ENCODE measurements at regions not wholly inside any gene's neighbourhood (a gene's known extent, or its start where the extent isn't known, plus 50 kb on each side); places are given as distances from the start of the nearest gene placed in this dataset.

GRCh38 chr2:228466851-228467250, 285.4 kb upstream of the SPHKAP start:
- no peak for DNase-seq (ENCODE audit: low spot score)
- no CpG with 5 or more reads among the region's 2 CpGs for WGBS, 2 donors (ENCODE audit: extremely low coverage in 2 of 2, insufficient read length in 2 of 2, insufficient replicate concordance in 1 of 2)

GRCh38 chr2:228465408-228465807, 283.9 kb upstream of the SPHKAP start:
- Histone ChIP-seq H2AFZ (ENCODE audit: low read length) (no peak overlapping the region), H3K27me3 (ENCODE audit: control insufficient read depth in 3 of 3, insufficient read depth in 3 of 3, low read depth in 1 of 3, low read length in 3 of 3) (no peaks in the 10 kb centered on the region), H2BK120ac (ENCODE audit: low read depth, low read length) (no peak overlapping the region), H3K23ac (ENCODE audit: low read depth, low read length, poor library complexity) (no peak overlapping the region), H3K4me2 (ENCODE audit: insufficient read depth, low read length, poor library complexity, severe bottlenecking) (no peak overlapping the region), H3K18ac (ENCODE audit: low read length) (no peak overlapping the region), H3K79me1 (ENCODE audit: low read depth, low read length) (no peaks in the 10 kb centered on the region), H3K4me3 (ENCODE audit: low read length in 2 of 2) (no peak overlapping the region), H3K27ac (replicated peaks; ENCODE audit: low read length) (no peak overlapping the region), H4K91ac (ENCODE audit: low read depth, low read length, poor library complexity) (no peak overlapping the region), H2BK15ac (ENCODE audit: low read length) (no peak overlapping the region), H3K14ac (ENCODE audit: low read length) (no peak overlapping the region), H3K9me3 (replicated peaks in 1 of 2; ENCODE audit: control insufficient read depth in 2 of 2, insufficient read depth in 1 of 2, low read depth in 1 of 2, low read length in 2 of 2) (no peaks in the 10 kb centered on the region), H4K8ac (ENCODE audit: low read depth, low read length) (no peak overlapping the region), H3K4me1 (ENCODE audit: control insufficient read depth in 2 of 2, insufficient read depth in 1 of 2, low read depth in 1 of 2, low read length in 2 of 2) (no peaks in the 10 kb centered on the region), H2BK5ac (ENCODE audit: low read length) (no peak overlapping the region), H2BK12ac (ENCODE audit: low read length) (no peak overlapping the region), H3K36me3 (replicated peaks in 1 of 2; ENCODE audit: control insufficient read depth in 2 of 2, insufficient read depth in 2 of 2, low read length in 2 of 2) (no peaks in the 10 kb centered on the region), H2AK5ac (ENCODE audit: low read depth, low read length) (no peak overlapping the region), H3K4ac (ENCODE audit: low read length) (no peak overlapping the region), H3K9ac (ENCODE audit: low read depth, low read length, poor library complexity) (no peak overlapping the region)
- no CpG with 5 or more reads among the region's 4 CpGs for WGBS, 2 donors (ENCODE audit: extremely low coverage in 2 of 2, insufficient read length in 2 of 2, insufficient replicate concordance in 1 of 2)
- DNase-seq (ENCODE audit: low spot score) = no peak

More at GRCh38 chr2:228466851-228467250, 285.4 kb upstream of the SPHKAP start:
- Histone ChIP-seq H2AK5ac (ENCODE audit: low read depth, low read length) (no peak overlapping the region), H2BK15ac (ENCODE audit: low read length) (no peak overlapping the region), H3K79me1 (ENCODE audit: low read depth, low read length) (no peaks in the 10 kb centered on the region), H3K4me2 (ENCODE audit: insufficient read depth, low read length, poor library complexity, severe bottlenecking) (no peak overlapping the region), H3K9ac (ENCODE audit: low read depth, low read length, poor library complexity) (no peak overlapping the region), H3K9me3 (replicated peaks in 1 of 2; ENCODE audit: control insufficient read depth in 2 of 2, insufficient read depth in 1 of 2, low read depth in 1 of 2, low read length in 2 of 2) (no peaks in the 10 kb centered on the region), H2BK5ac (ENCODE audit: low read length) (no peak overlapping the region), H3K4me1 (ENCODE audit: control insufficient read depth in 2 of 2, insufficient read depth in 1 of 2, low read depth in 1 of 2, low read length in 2 of 2) (no peaks in the 10 kb centered on the region), H3K27me3 (ENCODE audit: control insufficient read depth in 3 of 3, insufficient read depth in 3 of 3, low read depth in 1 of 3, low read length in 3 of 3) (no peaks in the 10 kb centered on the region), H3K18ac (ENCODE audit: low read length) (no peak overlapping the region), H2AFZ (ENCODE audit: low read length) (no peak overlapping the region), H2BK120ac (ENCODE audit: low read depth, low read length) (no peak overlapping the region), H3K14ac (ENCODE audit: low read length) (no peak overlapping the region), H3K4ac (ENCODE audit: low read length) (no peak overlapping the region), H3K27ac (replicated peaks; ENCODE audit: low read length) (no peak overlapping the region), H4K8ac (ENCODE audit: low read depth, low read length) (no peak overlapping the region), H3K23ac (ENCODE audit: low read depth, low read length, poor library complexity) (no peak overlapping the region), H4K91ac (ENCODE audit: low read depth, low read length, poor library complexity) (no peak overlapping the region), H3K36me3 (replicated peaks in 1 of 2; ENCODE audit: control insufficient read depth in 2 of 2, insufficient read depth in 2 of 2, low read length in 2 of 2) (no peaks in the 10 kb centered on the region), H2BK12ac (ENCODE audit: low read length) (no peak overlapping the region), H3K4me3 (ENCODE audit: low read length in 2 of 2) (no peak overlapping the region)

GRCh38 chr2:228458364-228458763, 276.9 kb upstream of the SPHKAP start:
- no peak overlapping the region for H3K27ac ChIP-seq (replicated peaks; ENCODE audit: low read length)
- H3K4me1 ChIP-seq (ENCODE audit: control insufficient read depth in 2 of 2, insufficient read depth in 1 of 2, low read depth in 1 of 2, low read length in 2 of 2) = no peaks in the 10 kb centered on the region
- no peak overlapping the region for H3K4ac ChIP-seq (ENCODE audit: low read length)
- DNase-seq (ENCODE audit: low spot score) = no peak
- H3K27me3 ChIP-seq (ENCODE audit: control insufficient read depth in 3 of 3, insufficient read depth in 3 of 3, low read depth in 1 of 3, low read length in 3 of 3) = no peaks in the 10 kb centered on the region
- no peak overlapping the region for H2BK5ac ChIP-seq (ENCODE audit: low read length)
- no peak overlapping the region for H3K4me3 ChIP-seq (ENCODE audit: low read length in 2 of 2)
- no peak overlapping the region for H3K18ac ChIP-seq (ENCODE audit: low read length)
- no peak overlapping the region for H3K9ac ChIP-seq (ENCODE audit: low read depth, low read length, poor library complexity)
- no peak overlapping the region for H2AK5ac ChIP-seq (ENCODE audit: low read depth, low read length)
- H3K23ac ChIP-seq (ENCODE audit: low read depth, low read length, poor library complexity) = no peak overlapping the region
- no peaks in the 10 kb centered on the region for H3K36me3 ChIP-seq (replicated peaks in 1 of 2; ENCODE audit: control insufficient read depth in 2 of 2, insufficient read depth in 2 of 2, low read length in 2 of 2)
- no peak overlapping the region for H3K4me2 ChIP-seq (ENCODE audit: insufficient read depth, low read length, poor library complexity, severe bottlenecking)
- no peak overlapping the region for H2AFZ ChIP-seq (ENCODE audit: low read length)
- no peak overlapping the region for H3K14ac ChIP-seq (ENCODE audit: low read length)
- H2BK120ac ChIP-seq (ENCODE audit: low read depth, low read length) = no peak overlapping the region
- H2BK12ac ChIP-seq (ENCODE audit: low read length) = no peak overlapping the region
- no peaks in the 10 kb centered on the region for H3K79me1 ChIP-seq (ENCODE audit: low read depth, low read length)
- H2BK15ac ChIP-seq (ENCODE audit: low read length) = no peak overlapping the region
- H3K9me3 ChIP-seq (replicated peaks in 1 of 2; ENCODE audit: control insufficient read depth in 2 of 2, insufficient read depth in 1 of 2, low read depth in 1 of 2, low read length in 2 of 2) = peaks cover 0 to 6% of the 10 kb centered on the region in 2 donors
- no CpG with 5 or more reads among the region's 1 CpG for WGBS, 2 donors (ENCODE audit: extremely low coverage in 2 of 2, insufficient read length in 2 of 2, insufficient replicate concordance in 1 of 2)
- no peak overlapping the region for H4K8ac ChIP-seq (ENCODE audit: low read depth, low read length)
- no peak overlapping the region for H4K91ac ChIP-seq (ENCODE audit: low read depth, low read length, poor library complexity)

GRCh38 chr2:228447266-228447915, 265.9 kb upstream of the SPHKAP start:
- WGBS, 2 donors (ENCODE audit: extremely low coverage in 2 of 2, insufficient read length in 2 of 2, insufficient replicate concordance in 1 of 2) = no CpG with 5 or more reads among the region's 1 CpG

More at GRCh38 chr2:228447266-228447915, 265.9 kb upstream of the SPHKAP start:
- no peak overlapping the region for H2BK12ac ChIP-seq (ENCODE audit: low read length)
- H4K91ac ChIP-seq (ENCODE audit: low read depth, low read length, poor library complexity) = no peak overlapping the region
- H3K4ac ChIP-seq (ENCODE audit: low read length) = no peak overlapping the region
- H3K36me3 ChIP-seq (replicated peaks in 1 of 2; ENCODE audit: control insufficient read depth in 2 of 2, insufficient read depth in 2 of 2, low read length in 2 of 2) = no peaks in the 10 kb centered on the region
- no peak overlapping the region for H2BK120ac ChIP-seq (ENCODE audit: low read depth, low read length)
- H3K27ac ChIP-seq (replicated peaks; ENCODE audit: low read length) = no peak overlapping the region
- no peaks in the 10 kb centered on the region for H3K79me1 ChIP-seq (ENCODE audit: low read depth, low read length)
- no peak overlapping the region for H3K23ac ChIP-seq (ENCODE audit: low read depth, low read length, poor library complexity)
- H2AK5ac ChIP-seq (ENCODE audit: low read depth, low read length) = no peak overlapping the region
- DNase-seq (ENCODE audit: low spot score) = no peak
- H3K4me1 ChIP-seq (ENCODE audit: control insufficient read depth in 2 of 2, insufficient read depth in 1 of 2, low read depth in 1 of 2, low read length in 2 of 2) = no peaks in the 10 kb centered on the region
- H3K18ac ChIP-seq (ENCODE audit: low read length) = no peak overlapping the region
- no peak overlapping the region for H4K8ac ChIP-seq (ENCODE audit: low read depth, low read length)
- H3K14ac ChIP-seq (ENCODE audit: low read length) = no peak overlapping the region
- no peak overlapping the region for H3K4me3 ChIP-seq (ENCODE audit: low read length in 2 of 2)
- no peak overlapping the region for H3K4me2 ChIP-seq (ENCODE audit: insufficient read depth, low read length, poor library complexity, severe bottlenecking)
- no peak overlapping the region for H3K9ac ChIP-seq (ENCODE audit: low read depth, low read length, poor library complexity)
- no peaks in the 10 kb centered on the region for H3K27me3 ChIP-seq (ENCODE audit: control insufficient read depth in 3 of 3, insufficient read depth in 3 of 3, low read depth in 1 of 3, low read length in 3 of 3)
- H3K9me3 ChIP-seq (replicated peaks in 1 of 2; ENCODE audit: control insufficient read depth in 2 of 2, insufficient read depth in 1 of 2, low read depth in 1 of 2, low read length in 2 of 2) = peaks cover 0 to 1% of the 10 kb centered on the region in 2 donors
- H2AFZ ChIP-seq (ENCODE audit: low read length) = no peak overlapping the region
- no peak overlapping the region for H2BK15ac ChIP-seq (ENCODE audit: low read length)
- H2BK5ac ChIP-seq (ENCODE audit: low read length) = no peak overlapping the region

Measured in neuronal stem cell (in vitro differentiated cells).